HG03342 (cell line): ENCODE measurements at regions not wholly inside any gene's neighbourhood (a gene's known extent, or its start where the extent isn't known, plus 50 kb on each side); places are given as distances from the start of the nearest gene placed in this dataset.
"Not testable (repeated sequence)": the region's sequence is repeated elsewhere in the genome, so short reads cannot be mapped to it uniquely, and the experiment has no call there.

Experiments
- ATAC-seq: cut with Tn5 transposase; IDR thresholded peaks from one replicate; pipeline ENCODE4 v1.9.1; 2021; ENCODE audit warnings: mild to moderate bottlenecking, moderate library complexity; ENCODE audit not compliant: unreplicated experiment

- no peak for ATAC-seq
Observed at GRCh38 chr6:21769405-21769861, 175.9 kb downstream of the SOX4 start.

DNA sequence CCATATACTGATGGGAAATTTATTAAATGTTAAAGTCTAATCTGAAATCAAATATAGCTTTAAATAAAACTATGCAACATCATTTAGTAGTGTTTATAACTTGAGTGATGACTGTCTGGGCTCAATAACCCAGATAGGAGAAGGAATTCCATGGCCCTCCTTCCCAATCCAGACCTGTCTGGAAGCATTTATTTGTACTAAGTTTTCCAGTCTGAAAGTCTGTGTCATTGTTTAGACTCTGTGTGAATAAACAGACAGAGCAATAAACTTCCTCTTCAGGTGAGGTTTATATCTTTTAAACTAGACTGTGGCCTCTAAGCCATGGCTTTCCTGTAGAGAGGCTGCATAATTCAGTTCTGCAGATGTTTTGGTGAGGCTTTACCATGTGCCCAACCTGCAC lies 176.4 kb downstream of the SOX4 start:
- ATAC-seq: no peak

DNA sequence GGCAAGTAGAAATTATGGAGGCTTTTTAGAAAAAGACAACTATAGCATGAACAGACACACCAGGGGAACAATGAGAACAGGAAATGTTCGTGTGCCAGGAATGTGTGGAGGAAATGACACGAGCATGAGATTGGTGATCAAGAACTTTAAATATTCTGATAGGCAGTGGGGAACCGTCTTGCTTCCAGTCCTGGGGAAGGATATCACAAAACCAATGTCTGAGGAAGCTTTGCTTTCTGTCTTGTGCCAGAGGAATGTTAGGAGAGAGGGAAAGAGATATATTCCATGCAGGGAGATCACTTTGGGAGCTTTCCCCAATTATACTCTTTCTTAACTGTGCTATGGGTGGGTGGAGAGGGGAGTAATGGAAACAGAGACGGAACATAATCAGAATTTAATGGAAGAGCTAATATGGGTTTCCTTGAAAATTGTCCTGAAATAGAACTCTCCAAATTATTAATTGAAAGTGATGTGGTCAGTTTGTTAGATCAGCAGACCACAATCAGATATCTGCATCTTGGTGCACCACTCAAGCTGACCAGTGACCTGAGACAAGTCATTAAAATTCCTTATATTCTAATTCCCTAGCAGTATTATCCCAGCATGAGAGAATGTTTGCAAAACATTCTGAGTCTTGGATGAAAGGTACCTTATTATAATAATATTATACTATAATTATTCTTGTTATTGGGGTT lies 178.2 kb downstream of the SOX4 start:
- no peak for ATAC-seq

DNA sequence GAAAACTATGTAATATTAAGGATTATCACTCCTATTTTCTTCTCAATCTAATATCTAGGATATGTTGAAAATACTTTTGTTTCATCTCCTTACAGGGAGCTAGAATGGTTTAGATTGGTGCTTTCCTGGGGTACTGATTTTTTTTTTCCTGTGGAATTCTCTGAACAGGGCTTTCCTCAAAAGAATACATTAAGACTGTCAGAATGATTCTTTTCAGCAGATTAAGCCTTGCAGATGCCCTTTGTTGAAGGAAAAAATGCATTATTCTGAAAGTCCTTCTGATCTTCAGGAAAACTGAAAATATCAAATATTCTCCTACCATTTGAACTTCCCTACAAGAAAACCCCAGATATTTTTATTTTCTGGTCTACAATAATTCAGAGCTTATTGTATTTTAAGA lies 178.9 kb downstream of the SOX4 start:
- ATAC-seq: no peak

- no peak for ATAC-seq
Observed at GRCh38 chr6:21772884-21773575, 179.5 kb downstream of the SOX4 start.

DNA sequence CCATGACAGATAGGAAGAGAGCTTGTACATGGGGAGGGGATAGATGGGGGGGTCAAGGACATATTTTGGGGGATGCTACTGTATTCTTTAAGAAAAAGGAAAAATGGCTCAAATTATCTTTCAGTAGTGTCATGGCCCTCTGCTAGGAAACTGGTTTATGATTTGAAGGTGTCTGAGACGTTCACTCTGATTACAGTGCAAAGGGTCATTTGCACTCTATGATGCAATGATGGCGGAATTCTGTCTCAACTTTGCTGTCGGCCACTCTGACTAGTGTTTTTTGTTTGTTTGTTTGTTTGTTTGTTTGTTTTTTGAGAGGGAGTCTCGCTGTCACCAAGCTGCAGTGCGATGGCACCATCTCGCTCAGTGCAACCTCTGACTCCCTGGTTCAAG lies 180.0 kb downstream of the SOX4 start:
- ATAC-seq: no peak

- ATAC-seq: no peak
Observed at GRCh38 chr6:21777846-21778245, 184.3 kb downstream of the SOX4 start.

GRCh38 chr6:21780141-21780540 lies 186.6 kb downstream of the SOX4 start:
- ATAC-seq: no peak

DNA sequence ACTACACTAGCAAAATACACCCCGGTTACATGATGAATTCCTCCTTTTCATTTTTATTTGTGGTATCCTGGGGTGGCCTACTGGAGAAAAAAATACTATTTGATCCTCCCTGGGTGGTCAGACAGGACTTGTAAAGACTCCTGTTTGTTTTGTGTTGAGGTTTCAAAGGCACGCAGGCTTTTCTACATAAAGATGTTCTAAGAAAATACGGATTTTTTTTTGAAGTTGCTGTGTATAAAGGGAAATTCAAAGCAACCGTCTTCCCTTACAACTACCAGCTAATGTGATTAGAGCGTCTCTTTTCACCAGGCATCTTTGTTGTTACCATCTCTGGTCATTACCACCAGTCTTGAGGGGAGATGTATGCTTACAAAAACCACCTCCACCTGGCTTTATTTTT lies 187.1 kb downstream of the SOX4 start:
- no peak for ATAC-seq

DNA sequence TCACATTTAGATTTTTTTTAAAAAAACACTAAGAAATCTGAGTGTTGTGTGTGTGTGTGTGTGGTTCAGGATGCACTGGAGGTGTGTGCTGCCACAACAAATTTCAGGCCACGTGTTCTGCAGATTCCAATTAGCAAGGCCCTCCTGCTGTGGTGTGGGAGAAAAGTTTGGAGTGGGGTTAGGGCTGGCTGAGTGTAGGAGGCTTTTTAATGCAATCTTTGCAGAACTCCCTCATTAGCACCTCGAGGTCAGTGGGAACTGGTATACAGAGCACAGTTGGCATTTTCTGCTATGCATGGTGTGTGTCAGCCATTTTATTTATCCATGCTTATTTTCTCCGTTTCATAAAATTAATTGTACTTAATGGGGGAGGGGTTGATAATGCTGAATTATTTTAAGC lies 187.6 kb downstream of the SOX4 start:
- no peak for ATAC-seq

- ATAC-seq: no peak
Observed at GRCh38 chr6:21785164-21785563, 191.6 kb downstream of the SOX4 start.

DNA sequence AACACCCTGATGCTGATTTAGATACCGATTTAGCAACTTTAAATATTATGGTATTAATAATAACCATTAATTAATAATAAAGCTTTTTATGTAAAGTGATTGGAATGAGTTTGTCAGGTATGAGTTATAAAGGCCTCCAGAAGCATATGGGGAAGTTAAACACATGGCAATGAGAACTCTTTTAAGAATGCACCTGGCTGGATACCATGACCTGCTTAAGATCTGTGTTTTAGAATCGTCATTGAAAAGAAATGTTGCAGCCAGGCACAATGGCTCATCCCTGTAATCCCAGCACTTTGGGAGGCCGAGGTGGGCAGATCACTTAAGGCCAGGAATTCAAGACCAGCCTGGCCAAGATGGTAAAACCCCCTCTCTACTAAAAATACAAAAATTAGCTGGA lies 197.5 kb downstream of the SOX4 start:
- ATAC-seq: no peak

GRCh38 chr6:21791581-21791980 lies 198.0 kb downstream of the SOX4 start:
- no peak for ATAC-seq

DNA sequence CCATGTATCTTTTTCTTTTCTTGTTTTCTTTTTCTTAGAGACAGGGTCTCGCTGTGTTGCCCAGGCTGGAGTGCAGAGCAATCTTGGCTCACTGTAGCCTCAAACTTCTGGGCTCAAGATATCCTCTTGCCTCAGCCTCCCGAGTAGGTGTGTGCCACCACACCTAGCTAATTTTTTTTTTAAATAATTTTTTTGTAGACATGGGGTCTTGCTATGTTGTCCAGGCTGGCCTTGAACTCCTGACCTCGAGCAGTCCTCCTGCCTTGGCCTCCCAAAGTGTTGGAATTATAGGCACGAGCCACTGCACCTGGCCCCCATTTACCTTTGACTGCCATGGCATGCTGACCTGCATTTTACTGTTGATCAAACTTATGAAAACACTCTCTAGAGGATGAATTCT lies 198.6 kb downstream of the SOX4 start:
- no peak for ATAC-seq

GRCh38 chr6:21796979-21797378 lies 203.4 kb downstream of the SOX4 start:
- ATAC-seq: not testable (repeated sequence)

- ATAC-seq: no peak
Observed at GRCh38 chr6:21798468-21798867, 204.9 kb downstream of the SOX4 start.

GRCh38 chr6:21800330-21800729 lies 206.8 kb downstream of the SOX4 start:
- no peak for ATAC-seq

DNA sequence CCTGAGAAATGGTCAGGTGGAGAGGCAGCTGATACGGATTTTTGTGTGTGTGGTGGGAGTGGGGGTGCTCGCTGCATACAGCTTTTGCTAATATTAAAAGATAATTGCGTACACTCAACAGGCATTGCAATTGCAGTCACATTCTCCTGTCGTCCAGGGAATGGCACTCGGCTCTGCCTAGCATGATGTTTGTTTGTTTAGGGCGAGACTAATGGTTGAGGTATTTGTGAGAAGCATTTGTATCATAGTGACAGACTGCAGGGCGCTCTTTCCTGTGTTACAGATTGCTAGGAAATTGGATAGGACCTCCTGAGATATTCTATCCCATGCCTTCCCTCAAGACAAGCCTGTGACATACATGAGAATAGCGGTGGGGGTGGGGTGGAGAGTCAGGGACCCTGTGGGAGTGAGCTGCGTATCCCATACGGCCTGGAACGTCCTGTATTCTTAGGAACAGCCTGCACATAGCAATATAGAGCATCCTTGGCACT lies 207.4 kb downstream of the SOX4 start:
- ATAC-seq: no peak

GRCh38 chr6:21801446-21802174 lies 208.1 kb downstream of the SOX4 start:
- no peak for ATAC-seq

- ATAC-seq: no peak
Observed at GRCh38 chr6:21802175-21802822, 208.7 kb downstream of the SOX4 start.

DNA sequence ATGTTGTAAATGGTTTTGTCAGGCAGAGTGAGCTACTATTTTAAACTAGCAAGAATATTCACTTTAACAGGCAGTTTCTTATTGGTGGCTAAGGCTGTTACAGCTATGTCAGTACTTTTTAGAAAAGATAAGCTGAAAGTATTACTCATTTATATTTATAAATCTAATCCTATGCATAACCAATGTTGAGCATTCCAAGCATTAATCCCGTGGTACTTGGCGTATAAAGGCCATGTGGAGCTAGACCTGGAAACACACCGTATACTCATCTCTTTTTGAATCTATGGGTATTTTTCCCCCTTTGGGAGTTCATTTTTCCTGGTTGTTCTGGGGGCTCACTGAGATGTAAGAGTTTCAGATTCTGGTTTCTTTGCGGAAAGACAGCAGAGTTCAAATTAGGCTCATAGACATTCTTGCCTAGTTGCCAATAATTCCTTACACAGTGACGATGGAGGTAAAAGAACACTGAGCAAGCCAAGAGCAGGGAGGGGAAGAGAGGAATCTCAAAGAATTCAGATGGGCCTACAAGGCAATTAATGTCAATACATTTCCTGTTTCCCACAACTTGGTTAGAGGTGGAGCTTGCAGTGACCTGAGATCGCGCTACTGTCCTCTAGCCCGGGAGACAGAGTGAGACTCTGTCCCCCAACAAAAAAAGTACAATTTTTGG lies 211.5 kb downstream of the SOX4 start:
- no peak for ATAC-seq
